WTC11 (cell line): ENCODE measurements at regions not wholly inside any gene's neighbourhood (a gene's known extent, or its start where the extent isn't known, plus 50 kb on each side); places are given as distances from the start of the nearest gene placed in this dataset.

Experiments used
- ATAC-seq: fragments of 200-7000 bp; cut with Tn5 transposase; 2 replicates; pipeline ENCODE4 v1.10.0; 2021; ENCODE audit warnings: mild to moderate bottlenecking, moderate library complexity
- CTCF ChIA-PET: fragments of 300-600 bp; sonication (Branson Sonifier 250); formaldehyde crosslinking; loops from one replicate; lab custom pipeline; 2021; ENCODE audit warnings: antibody characterized with exemption; lab: Charles Lee
- POLR2A ChIA-PET: fragments of 350-600 bp; sonication (Branson Sonifier 250); formaldehyde crosslinking; loops from one replicate; lab custom pipeline; 2021; ENCODE audit warnings: antibody characterized with exemption; lab: Charles Lee
- DNase-seq: peaks from one replicate; pipeline ENCODE4 v3.0.0; 2021; ENCODE audit warnings: low spot score
- H3K27ac Mint-ChIP-seq: 2 replicates; pipeline ENCODE4 v1.8.0; 2021; ENCODE audit warnings: mixed read lengths
- H3K27me3 Mint-ChIP-seq: 2 replicates; pipeline ENCODE4 v1.8.0; 2021; ENCODE audit warnings: low read depth, mild to moderate bottlenecking, moderate library complexity, mixed read lengths
- H3K36me3 Mint-ChIP-seq: 2 replicates; pipeline ENCODE4 v1.8.0; 2021; ENCODE audit warnings: mixed read lengths
- H3K4me1 Mint-ChIP-seq: 2 replicates; pipeline ENCODE4 v1.8.0; 2022; ENCODE audit warnings: mixed read lengths
- H3K4me3 Mint-ChIP-seq: 2 replicates; pipeline ENCODE4 v1.8.0; 2021; ENCODE audit warnings: mild to moderate bottlenecking, moderate library complexity, mixed read lengths
- H3K9me3 Mint-ChIP-seq: 2 replicates; pipeline ENCODE4 v1.8.0; 2021; ENCODE audit warnings: mixed read lengths
- ATF1 ChIP-seq: sonication (generic); formaldehyde crosslinking; IDR thresholded peaks from 2 replicates; pipeline ENCODE4 v1.8.1; 2023; ENCODE audit warnings: mild to moderate bottlenecking, moderate library complexity, missing genetic modification reagents
- EMX1 ChIP-seq: fragments of 250-450 bp; sonication (Bioruptor Pico); IDR thresholded peaks from 2 replicates; pipeline ENCODE4 v1.8.0; 2021; ENCODE audit warnings: mild to moderate bottlenecking
- ERG ChIP-seq: fragments of 250-450 bp; sonication (Bioruptor Pico); IDR thresholded peaks from 2 replicates; pipeline ENCODE4 v1.8.0; 2021; ENCODE audit warnings: mild to moderate bottlenecking
- ETV6 ChIP-seq: sonication (generic); formaldehyde crosslinking; IDR thresholded peaks from 2 replicates; pipeline ENCODE4 v1.8.1; 2022; ENCODE audit warnings: mild to moderate bottlenecking, missing genetic modification reagents
- GABPB1 ChIP-seq: sonication (generic); formaldehyde crosslinking; IDR thresholded peaks from 2 replicates; pipeline ENCODE4 v1.8.1; 2023; ENCODE audit warnings: mild to moderate bottlenecking, missing genetic modification reagents
- KAT7 ChIP-seq: sonication (generic); formaldehyde crosslinking; IDR thresholded peaks from 2 replicates; pipeline ENCODE4 v1.8.1; 2023; ENCODE audit warnings: missing genetic modification reagents, mild to moderate bottlenecking, borderline replicate concordance
- NR2C2 ChIP-seq: sonication (generic); formaldehyde crosslinking; IDR thresholded peaks from 2 replicates; pipeline ENCODE4 v1.8.0; 2022; ENCODE audit warnings: mild to moderate bottlenecking, missing genetic modification reagents
- NR3C1 ChIP-seq: sonication (generic); formaldehyde crosslinking; conservative IDR thresholded peaks from 2 replicates; pipeline ENCODE4 v1.8.1; 2023; ENCODE audit warnings: low read depth, mild to moderate bottlenecking, missing genetic modification reagents
- PRDM15 ChIP-seq: sonication (generic); formaldehyde crosslinking; IDR thresholded peaks from 2 replicates; pipeline ENCODE4 v1.8.0; 2022; ENCODE audit warnings: missing genetic modification reagents
- PREB ChIP-seq: sonication (generic); formaldehyde crosslinking; IDR thresholded peaks from 2 replicates; pipeline ENCODE4 v1.8.1; 2022; ENCODE audit warnings: mild to moderate bottlenecking, missing genetic modification reagents, moderate library complexity, borderline replicate concordance
- RELA ChIP-seq: sonication (generic); formaldehyde crosslinking; IDR thresholded peaks from 2 replicates; pipeline ENCODE4 v1.8.1; 2022; ENCODE audit warnings: missing genetic modification reagents, mild to moderate bottlenecking, borderline replicate concordance
- RORB ChIP-seq: fragments of 250-450 bp; sonication (Bioruptor Pico); IDR thresholded peaks from 2 replicates; pipeline ENCODE4 v1.9.0; 2021; ENCODE audit warnings: mild to moderate bottlenecking
- SMAD4 ChIP-seq: sonication (generic); formaldehyde crosslinking; IDR thresholded peaks from 2 replicates; pipeline ENCODE4 v1.8.0; 2022; ENCODE audit warnings: mild to moderate bottlenecking, missing genetic modification reagents
- TEAD1 ChIP-seq: sonication (generic); formaldehyde crosslinking; IDR thresholded peaks from 2 replicates; pipeline ENCODE4 v1.8.0; 2022; ENCODE audit warnings: mild to moderate bottlenecking, missing genetic modification reagents
- USF2 ChIP-seq: sonication (generic); formaldehyde crosslinking; IDR thresholded peaks from 2 replicates; pipeline ENCODE4 v1.8.1; 2023; ENCODE audit warnings: mild to moderate bottlenecking, missing genetic modification reagents, moderate library complexity
- ZMAT4 ChIP-seq: fragments of 250-450 bp; sonication (Bioruptor Pico); IDR thresholded peaks from 2 replicates; pipeline ENCODE4 v1.9.0; 2021; ENCODE audit warnings: mild to moderate bottlenecking
- ZNF138 ChIP-seq: sonication (generic); formaldehyde crosslinking; conservative IDR thresholded peaks from 2 replicates; pipeline ENCODE4 v1.8.1; 2022; ENCODE audit warnings: mild to moderate bottlenecking, moderate library complexity, missing genetic modification reagents
- ZNF281 ChIP-seq: sonication (generic); formaldehyde crosslinking; IDR thresholded peaks from 2 replicates; pipeline ENCODE4 v1.8.0; 2023; ENCODE audit warnings: mild to moderate bottlenecking, missing genetic modification reagents
- ZNF532 ChIP-seq: fragments of 250-450 bp; sonication (Bioruptor Pico); IDR thresholded peaks from 2 replicates; pipeline ENCODE4 v1.9.0; 2021; ENCODE audit warnings: mild to moderate bottlenecking, borderline replicate concordance
- ZSCAN18 ChIP-seq: fragments of 250-450 bp; sonication (Bioruptor Pico); IDR thresholded peaks from 2 replicates; pipeline ENCODE4 v2.1.2; 2022; ENCODE audit warnings: mild to moderate bottlenecking, moderate library complexity

GRCh38 chr4:181613200-181613599, 630.0 kb upstream of the TENM3 start:
- Mint-ChIP-seq H3K4me3 (no peak overlapping the region), H3K27ac (no peak overlapping the region), H3K36me3 (no peaks in the 10 kb centered on the region), H3K4me1 (peaks cover 19% of the 10 kb centered on the region), H3K9me3 (no peaks in the 10 kb centered on the region), H3K27me3 (no peaks in the 10 kb centered on the region)
- ATAC-seq (no peak), DNase-seq (no peak)
- CTCF ChIA-PET = no interaction called here
- POLR2A ChIA-PET = no interaction called here
- TF ChIP-seq ZNF281 (CRISPR knock-in tag) = no peak
- no peak for TF ChIP-seq NR3C1 (CRISPR knock-in tag)
- TF ChIP-seq RELA (CRISPR knock-in tag) = no peak
- TF ChIP-seq NR2C2 = no peak
- TF ChIP-seq ZMAT4 (CRISPR knock-in tag) = no peak
- TF ChIP-seq SMAD4 (CRISPR knock-in tag) = no peak
- TF ChIP-seq ZSCAN18 (CRISPR knock-in tag) = no peak
- no peak for TF ChIP-seq EMX1

GRCh38 chr4:181618038-181618618, 625.1 kb upstream of the TENM3 start:
- ChIA-PET POLR2A (no interaction called here), CTCF (no interaction called here)
- no peak for ATAC-seq
- no peak for DNase-seq
- Mint-ChIP-seq H3K36me3 (no peaks in the 10 kb centered on the region), H3K27me3 (no peaks in the 10 kb centered on the region), H3K27ac (no peak overlapping the region), H3K4me1 (peaks cover 23% of the 10 kb centered on the region), H3K4me3 (no peak overlapping the region), H3K9me3 (no peaks in the 10 kb centered on the region)
- TF ChIP-seq ATF1 (CRISPR knock-in tag) = no peak
- TF ChIP-seq USF2 (CRISPR knock-in tag) = no peak
- no peak for TF ChIP-seq ETV6 (CRISPR knock-in tag)
- no peak for TF ChIP-seq KAT7 (CRISPR knock-in tag)
- no peak for TF ChIP-seq PRDM15 (CRISPR knock-in tag)
- no peak for TF ChIP-seq TEAD1 (CRISPR knock-in tag)
- no peak for TF ChIP-seq ERG (CRISPR knock-in tag)
- no peak for TF ChIP-seq SMAD4 (CRISPR knock-in tag)
- TF ChIP-seq RORB (CRISPR knock-in tag) = no peak
- TF ChIP-seq PREB (CRISPR knock-in tag) = no peak
- TF ChIP-seq ZNF138 (CRISPR knock-in tag) = no peak
- TF ChIP-seq GABPB1 (CRISPR knock-in tag) = no peak
- no peak for TF ChIP-seq ZNF532 (CRISPR knock-in tag)
